ENCODE measurements at regions not wholly inside any gene's neighbourhood (a gene's known extent, or its start where the extent isn't known, plus 50 kb on each side); places are given as distances from the start of the nearest gene placed in this dataset.

DNA sequence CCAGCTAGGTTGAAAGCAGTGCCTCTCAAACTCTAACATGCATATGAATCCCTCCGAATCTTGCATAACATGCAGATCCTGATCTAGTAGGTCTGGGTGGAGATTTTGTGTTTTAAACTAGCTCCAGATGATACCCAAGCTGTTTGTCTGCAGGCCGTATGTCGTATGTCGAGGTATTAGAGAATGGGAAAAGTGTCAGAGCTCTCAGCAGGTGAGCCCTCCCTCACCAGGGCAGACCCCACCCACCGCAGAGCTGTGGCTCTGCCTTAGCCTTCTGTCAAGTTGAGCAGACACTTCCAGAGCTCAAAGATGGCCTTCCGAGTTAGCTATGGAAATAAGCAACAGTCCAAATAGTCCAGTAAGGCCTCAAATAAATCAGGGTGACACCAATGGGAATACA is 83.2 kb upstream of the MAP3K1 start:
- no peak for TF ChIP-seq FOXP2 (optimal IDR thresholded peaks at IDR 0.05; ENCODE audit: borderline replicate concordance, extremely low read depth, extremely low read length, insufficient read depth)
- no peak for TF ChIP-seq SIN3A (IDR thresholded peaks at IDR 0.05; ENCODE audit: borderline replicate concordance, insufficient read depth, low read length)

DNA sequence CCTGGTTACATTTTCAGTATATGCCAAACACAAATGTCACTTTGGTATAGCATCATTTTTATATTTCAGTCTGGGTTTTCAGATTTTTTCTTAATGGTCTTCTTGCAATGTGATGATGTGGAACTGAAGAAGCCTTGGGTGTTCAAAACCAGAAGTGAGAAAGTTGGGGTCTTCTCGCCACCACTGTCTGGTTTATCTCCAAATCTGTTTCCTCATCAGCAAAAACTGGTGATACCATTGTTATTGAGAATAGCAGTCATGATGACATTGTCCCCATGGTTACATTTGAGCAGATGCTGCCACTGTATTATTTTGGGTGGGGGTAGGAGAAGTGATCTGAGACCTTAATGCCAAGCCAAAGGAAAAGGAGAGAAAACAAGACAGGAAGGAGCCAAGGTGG is 85.9 kb upstream of the MAP3K1 start:
- TF ChIP-seq FOXP2 (optimal IDR thresholded peaks at IDR 0.05; ENCODE audit: borderline replicate concordance, extremely low read depth, extremely low read length, insufficient read depth) = no peak
- no peak for TF ChIP-seq POLR2AphosphoS5 (IDR thresholded peaks at IDR 0.05; ENCODE audit: low read depth, low read length)
- TF ChIP-seq SIN3A (IDR thresholded peaks at IDR 0.05; ENCODE audit: borderline replicate concordance, insufficient read depth, low read length) = no peak
- TF ChIP-seq TAF1 (IDR thresholded peaks at IDR 0.05; ENCODE audit: borderline replicate concordance, insufficient read depth, low read length) = no peak
- TF ChIP-seq, protein P1, sequence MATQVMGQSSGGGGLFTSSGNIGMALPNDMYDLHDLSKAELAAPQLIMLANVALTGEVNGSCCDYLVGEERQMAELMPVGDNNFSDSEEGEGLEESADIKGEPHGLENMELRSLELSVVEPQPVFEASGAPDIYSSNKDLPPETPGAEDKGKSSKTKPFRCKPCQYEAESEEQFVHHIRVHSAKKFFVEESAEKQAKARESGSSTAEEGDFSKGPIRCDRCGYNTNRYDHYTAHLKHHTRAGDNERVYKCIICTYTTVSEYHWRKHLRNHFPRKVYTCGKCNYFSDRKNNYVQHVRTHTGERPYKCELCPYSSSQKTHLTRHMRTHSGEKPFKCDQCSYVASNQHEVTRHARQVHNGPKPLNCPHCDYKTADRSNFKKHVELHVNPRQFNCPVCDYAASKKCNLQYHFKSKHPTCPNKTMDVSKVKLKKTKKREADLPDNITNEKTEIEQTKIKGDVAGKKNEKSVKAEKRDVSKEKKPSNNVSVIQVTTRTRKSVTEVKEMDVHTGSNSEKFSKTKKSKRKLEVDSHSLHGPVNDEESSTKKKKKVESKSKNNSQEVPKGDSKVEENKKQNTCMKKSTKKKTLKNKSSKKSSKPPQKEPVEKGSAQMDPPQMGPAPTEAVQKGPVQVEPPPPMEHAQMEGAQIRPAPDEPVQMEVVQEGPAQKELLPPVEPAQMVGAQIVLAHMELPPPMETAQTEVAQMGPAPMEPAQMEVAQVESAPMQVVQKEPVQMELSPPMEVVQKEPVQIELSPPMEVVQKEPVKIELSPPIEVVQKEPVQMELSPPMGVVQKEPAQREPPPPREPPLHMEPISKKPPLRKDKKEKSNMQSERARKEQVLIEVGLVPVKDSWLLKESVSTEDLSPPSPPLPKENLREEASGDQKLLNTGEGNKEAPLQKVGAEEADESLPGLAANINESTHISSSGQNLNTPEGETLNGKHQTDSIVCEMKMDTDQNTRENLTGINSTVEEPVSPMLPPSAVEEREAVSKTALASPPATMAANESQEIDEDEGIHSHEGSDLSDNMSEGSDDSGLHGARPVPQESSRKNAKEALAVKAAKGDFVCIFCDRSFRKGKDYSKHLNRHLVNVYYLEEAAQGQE (IDR thresholded peaks at IDR 0.05; ENCODE audit: insufficient read depth in 1 of 2, low read depth in 2 of 2, low read length in 2 of 2) = no peak

DNA sequence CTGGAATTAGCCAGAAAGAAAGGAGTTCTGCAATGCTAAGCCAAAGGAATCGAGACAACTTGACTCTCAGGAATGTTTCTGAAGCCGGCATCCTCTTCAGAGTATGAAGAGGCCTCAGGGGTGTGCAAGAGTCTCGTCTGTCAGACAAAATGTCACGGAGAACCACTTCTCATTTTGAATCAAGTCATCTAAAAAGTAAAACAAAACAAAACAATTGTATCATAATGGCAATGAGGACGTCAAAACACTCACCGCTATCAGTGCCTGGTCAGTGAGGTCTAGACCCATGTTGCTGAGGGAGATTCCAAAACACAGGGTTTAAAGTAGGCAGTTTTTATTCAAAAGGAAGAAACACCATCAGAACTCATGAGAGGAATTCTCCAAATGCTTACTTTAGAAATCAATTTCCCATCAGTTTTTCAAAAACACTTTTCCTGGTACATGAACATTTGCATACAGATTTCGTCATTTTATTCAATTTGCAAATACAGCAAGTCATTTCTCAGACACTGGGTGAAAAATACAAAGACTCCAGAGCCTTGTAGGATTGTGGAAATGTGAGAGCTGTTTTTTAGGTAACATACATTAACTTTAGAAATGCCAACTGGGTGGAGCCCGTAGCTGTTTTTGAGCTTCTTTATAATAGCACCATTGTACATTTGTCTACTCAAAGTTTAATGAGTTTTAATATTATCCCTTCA is 89.5 kb upstream of the MAP3K1 start:
- TF ChIP-seq SIN3A (IDR thresholded peaks at IDR 0.05; ENCODE audit: borderline replicate concordance, insufficient read depth, low read length) (no peak), TAF1 (IDR thresholded peaks at IDR 0.05; ENCODE audit: borderline replicate concordance, insufficient read depth, low read length) (no peak), FOXP2 (optimal IDR thresholded peaks at IDR 0.05; ENCODE audit: borderline replicate concordance, extremely low read depth, extremely low read length, insufficient read depth) (no peak), POLR2AphosphoS5 (IDR thresholded peaks at IDR 0.05; ENCODE audit: low read depth, low read length) (no peak)
- TF ChIP-seq, protein P1 (IDR thresholded peaks at IDR 0.05; ENCODE audit: insufficient read depth in 1 of 2, low read depth in 2 of 2, low read length in 2 of 2) = no peak

DNA sequence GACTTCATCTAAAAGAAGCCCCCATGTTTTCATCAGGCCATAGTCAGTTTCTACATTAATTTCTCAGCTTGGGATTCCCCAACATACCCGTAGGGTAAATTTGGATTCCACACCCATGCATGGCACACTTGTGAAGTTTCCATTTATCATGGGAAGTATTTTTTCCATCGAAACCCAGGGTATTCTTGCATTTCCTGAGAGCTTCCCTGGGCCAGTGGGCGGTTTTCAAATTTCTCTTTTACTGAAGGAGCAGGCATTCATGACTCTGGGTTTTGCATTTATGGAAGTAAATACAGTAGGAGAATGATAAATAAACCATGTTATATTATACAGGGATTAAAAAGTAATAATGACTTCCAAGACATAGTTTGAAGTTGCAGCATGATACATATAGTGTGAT is 93.0 kb upstream of the MAP3K1 start:
- TF ChIP-seq, protein P1 (IDR thresholded peaks at IDR 0.05; ENCODE audit: insufficient read depth in 1 of 2, low read depth in 2 of 2, low read length in 2 of 2) = no peak
- no peak for TF ChIP-seq FOXP2 (optimal IDR thresholded peaks at IDR 0.05; ENCODE audit: borderline replicate concordance, extremely low read depth, extremely low read length, insufficient read depth)

DNA sequence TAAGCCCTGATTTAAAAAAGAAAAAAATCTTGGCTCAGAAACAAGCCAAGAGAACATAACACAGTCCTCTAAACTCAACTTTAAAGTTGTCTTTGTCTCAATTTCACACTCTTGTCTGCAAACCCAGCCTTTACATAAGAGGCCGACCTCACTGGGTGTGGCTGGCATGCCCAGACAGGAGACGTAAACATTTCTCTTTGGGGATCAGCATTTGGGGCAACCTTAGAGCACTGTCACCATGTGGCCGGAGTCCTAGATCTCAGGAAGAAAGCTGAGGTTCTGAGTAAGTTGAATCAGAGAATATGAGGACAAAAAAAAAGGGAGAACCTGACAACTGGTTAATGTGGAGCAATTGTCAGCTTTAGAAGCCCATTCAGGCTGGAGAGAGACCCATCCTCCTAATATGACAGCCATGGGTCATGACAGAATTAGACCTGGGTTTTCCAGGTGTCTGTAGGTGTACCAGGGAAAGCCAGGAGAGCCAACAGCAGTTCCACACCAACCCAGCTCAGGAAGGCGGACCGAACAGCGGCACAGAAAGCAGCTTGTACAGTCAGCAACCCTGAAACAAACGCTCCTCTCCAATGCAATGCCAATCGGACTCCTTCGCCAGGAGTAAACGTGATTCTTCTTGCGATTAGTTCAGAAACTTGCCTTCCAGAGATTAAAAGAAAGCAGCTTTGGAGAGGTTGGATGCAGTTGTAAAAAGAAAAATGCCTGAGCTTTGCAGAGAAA is 97.9 kb upstream of the MAP3K1 start:
- TF ChIP-seq TAF1 (IDR thresholded peaks at IDR 0.05; ENCODE audit: borderline replicate concordance, insufficient read depth, low read length) = no peak
- no peak for TF ChIP-seq FOXP2 (optimal IDR thresholded peaks at IDR 0.05; ENCODE audit: borderline replicate concordance, extremely low read depth, extremely low read length, insufficient read depth)
- TF ChIP-seq POLR2AphosphoS5 (IDR thresholded peaks at IDR 0.05; ENCODE audit: low read depth, low read length) = no peak
- TF ChIP-seq SIN3A (IDR thresholded peaks at IDR 0.05; ENCODE audit: borderline replicate concordance, insufficient read depth, low read length) = no peak
- TF ChIP-seq, protein P1 (IDR thresholded peaks at IDR 0.05; ENCODE audit: insufficient read depth in 1 of 2, low read depth in 2 of 2, low read length in 2 of 2) = no peak

All from PFSK-1 (cell line).